ENCODE measurements at regions not wholly inside any gene's neighbourhood (a gene's known extent, or its start where the extent isn't known, plus 50 kb on each side); places are given as distances from the start of the nearest gene placed in this dataset.

DNA sequence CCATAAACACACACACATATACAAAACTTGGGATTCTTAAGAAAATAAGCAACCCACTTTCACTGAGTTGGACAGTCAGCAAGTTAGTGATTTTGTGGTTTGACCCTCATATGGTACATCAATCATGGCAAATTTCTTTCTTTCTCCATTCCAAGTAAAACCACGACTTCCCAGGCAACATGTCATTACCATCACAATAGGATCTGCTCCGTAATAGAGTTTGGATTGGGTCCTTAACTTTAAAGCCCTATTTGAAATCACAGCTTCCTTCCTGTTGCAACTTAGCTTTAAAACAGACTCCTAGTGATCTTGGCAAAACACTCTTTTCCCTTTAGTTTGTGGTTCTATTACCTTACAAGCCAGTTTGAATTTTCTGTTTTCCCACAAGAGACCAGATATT lies 483.6 kb downstream of the INHBA start:
- no peak overlapping the region for H3K4me2 ChIP-seq (ENCODE audit: low read length)
- TF ChIP-seq RAD21 (conservative IDR thresholded peaks at IDR 0.05) (no peak), EZH2 (IDR thresholded peaks at IDR 0.05; ENCODE audit: borderline replicate concordance, insufficient read depth, low read length, poor library complexity, severe bottlenecking) (no peak), EP300 (conservative IDR thresholded peaks at IDR 0.05; ENCODE audit: poor library complexity, severe bottlenecking) (no peak), SMC3 (conservative IDR thresholded peaks at IDR 0.05; ENCODE audit: poor library complexity) (no peak), POLR2AphosphoS5 (IDR thresholded peaks at IDR 0.05) (no peak), TAF1 (IDR thresholded peaks at IDR 0.05; ENCODE audit: low read depth) (no peak), MXI1 (conservative IDR thresholded peaks at IDR 0.05; ENCODE audit: poor library complexity, severe bottlenecking) (no peak)
- TF ChIP-seq, protein P1, sequence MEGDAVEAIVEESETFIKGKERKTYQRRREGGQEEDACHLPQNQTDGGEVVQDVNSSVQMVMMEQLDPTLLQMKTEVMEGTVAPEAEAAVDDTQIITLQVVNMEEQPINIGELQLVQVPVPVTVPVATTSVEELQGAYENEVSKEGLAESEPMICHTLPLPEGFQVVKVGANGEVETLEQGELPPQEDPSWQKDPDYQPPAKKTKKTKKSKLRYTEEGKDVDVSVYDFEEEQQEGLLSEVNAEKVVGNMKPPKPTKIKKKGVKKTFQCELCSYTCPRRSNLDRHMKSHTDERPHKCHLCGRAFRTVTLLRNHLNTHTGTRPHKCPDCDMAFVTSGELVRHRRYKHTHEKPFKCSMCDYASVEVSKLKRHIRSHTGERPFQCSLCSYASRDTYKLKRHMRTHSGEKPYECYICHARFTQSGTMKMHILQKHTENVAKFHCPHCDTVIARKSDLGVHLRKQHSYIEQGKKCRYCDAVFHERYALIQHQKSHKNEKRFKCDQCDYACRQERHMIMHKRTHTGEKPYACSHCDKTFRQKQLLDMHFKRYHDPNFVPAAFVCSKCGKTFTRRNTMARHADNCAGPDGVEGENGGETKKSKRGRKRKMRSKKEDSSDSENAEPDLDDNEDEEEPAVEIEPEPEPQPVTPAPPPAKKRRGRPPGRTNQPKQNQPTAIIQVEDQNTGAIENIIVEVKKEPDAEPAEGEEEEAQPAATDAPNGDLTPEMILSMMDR (IDR thresholded peaks at IDR 0.05; ENCODE audit: poor library complexity, severe bottlenecking): no peak
- TF ChIP-seq, protein P2, sequence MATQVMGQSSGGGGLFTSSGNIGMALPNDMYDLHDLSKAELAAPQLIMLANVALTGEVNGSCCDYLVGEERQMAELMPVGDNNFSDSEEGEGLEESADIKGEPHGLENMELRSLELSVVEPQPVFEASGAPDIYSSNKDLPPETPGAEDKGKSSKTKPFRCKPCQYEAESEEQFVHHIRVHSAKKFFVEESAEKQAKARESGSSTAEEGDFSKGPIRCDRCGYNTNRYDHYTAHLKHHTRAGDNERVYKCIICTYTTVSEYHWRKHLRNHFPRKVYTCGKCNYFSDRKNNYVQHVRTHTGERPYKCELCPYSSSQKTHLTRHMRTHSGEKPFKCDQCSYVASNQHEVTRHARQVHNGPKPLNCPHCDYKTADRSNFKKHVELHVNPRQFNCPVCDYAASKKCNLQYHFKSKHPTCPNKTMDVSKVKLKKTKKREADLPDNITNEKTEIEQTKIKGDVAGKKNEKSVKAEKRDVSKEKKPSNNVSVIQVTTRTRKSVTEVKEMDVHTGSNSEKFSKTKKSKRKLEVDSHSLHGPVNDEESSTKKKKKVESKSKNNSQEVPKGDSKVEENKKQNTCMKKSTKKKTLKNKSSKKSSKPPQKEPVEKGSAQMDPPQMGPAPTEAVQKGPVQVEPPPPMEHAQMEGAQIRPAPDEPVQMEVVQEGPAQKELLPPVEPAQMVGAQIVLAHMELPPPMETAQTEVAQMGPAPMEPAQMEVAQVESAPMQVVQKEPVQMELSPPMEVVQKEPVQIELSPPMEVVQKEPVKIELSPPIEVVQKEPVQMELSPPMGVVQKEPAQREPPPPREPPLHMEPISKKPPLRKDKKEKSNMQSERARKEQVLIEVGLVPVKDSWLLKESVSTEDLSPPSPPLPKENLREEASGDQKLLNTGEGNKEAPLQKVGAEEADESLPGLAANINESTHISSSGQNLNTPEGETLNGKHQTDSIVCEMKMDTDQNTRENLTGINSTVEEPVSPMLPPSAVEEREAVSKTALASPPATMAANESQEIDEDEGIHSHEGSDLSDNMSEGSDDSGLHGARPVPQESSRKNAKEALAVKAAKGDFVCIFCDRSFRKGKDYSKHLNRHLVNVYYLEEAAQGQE (IDR thresholded peaks at IDR 0.05; ENCODE audit: borderline replicate concordance): no peak

DNA sequence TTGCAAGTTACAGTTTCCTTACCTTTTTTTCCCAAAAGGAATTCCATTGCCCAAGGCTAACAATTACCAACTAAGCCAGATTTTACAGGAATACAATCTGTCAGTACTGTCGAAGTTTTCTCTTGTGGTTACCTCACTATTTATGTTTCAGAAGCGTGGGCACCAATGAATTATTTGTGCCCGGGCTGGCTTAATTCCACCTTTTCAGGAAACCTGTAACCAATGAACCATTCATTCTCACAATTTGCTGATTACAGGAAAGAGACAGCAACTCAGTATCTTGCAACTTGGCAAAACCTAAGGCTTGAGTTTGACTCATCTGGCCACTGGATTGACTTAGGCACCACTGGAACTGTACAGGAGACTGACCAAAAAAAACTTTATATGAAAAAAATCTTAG lies 485.6 kb downstream of the INHBA start:
- no peaks in the 10 kb centered on the region for H4K20me1 ChIP-seq (ENCODE audit: insufficient read depth)
- H3K9me2 ChIP-seq (ENCODE audit: insufficient read depth, low read length): no peaks in the 10 kb centered on the region
- H3K36me3 ChIP-seq (ENCODE audit: insufficient read depth, low read length): no peaks in the 10 kb centered on the region
- H3K4me3 ChIP-seq (ENCODE audit: low read length): no peak overlapping the region
- no peaks in the 10 kb centered on the region for H3K9me3 ChIP-seq (ENCODE audit: low read length)
- H3K27ac ChIP-seq (ENCODE audit: low read length): no peak overlapping the region
- TF ChIP-seq, protein P1 (IDR thresholded peaks at IDR 0.05; ENCODE audit: poor library complexity, severe bottlenecking): no peak
- TF ChIP-seq, protein P2 (IDR thresholded peaks at IDR 0.05; ENCODE audit: borderline replicate concordance): no peak
- TF ChIP-seq RAD21 (conservative IDR thresholded peaks at IDR 0.05) (no peak), TAF1 (IDR thresholded peaks at IDR 0.05; ENCODE audit: low read depth) (no peak), POLR2AphosphoS5 (IDR thresholded peaks at IDR 0.05) (no peak), SMC3 (conservative IDR thresholded peaks at IDR 0.05; ENCODE audit: poor library complexity) (no peak), MXI1 (conservative IDR thresholded peaks at IDR 0.05; ENCODE audit: poor library complexity, severe bottlenecking) (no peak), EZH2 (IDR thresholded peaks at IDR 0.05; ENCODE audit: borderline replicate concordance, insufficient read depth, low read length, poor library complexity, severe bottlenecking) (no peak), EP300 (conservative IDR thresholded peaks at IDR 0.05; ENCODE audit: poor library complexity, severe bottlenecking) (no peak)
- H3K79me2 ChIP-seq (replicated peaks; ENCODE audit: insufficient read depth, low read length): no peaks in the 10 kb centered on the region
- no peaks in the 10 kb centered on the region for H3F3A ChIP-seq (ENCODE audit: insufficient read depth, low read length, poor library complexity, severe bottlenecking)
- no peak overlapping the region for H2AFZ ChIP-seq (ENCODE audit: low read depth, low read length)
- no peak overlapping the region for H3K4me2 ChIP-seq (ENCODE audit: low read length)
- no peaks in the 10 kb centered on the region for H3K27me3 ChIP-seq (ENCODE audit: insufficient read depth, low read depth, low read length)
- no peak overlapping the region for H3K9ac ChIP-seq (ENCODE audit: low read length)

More for the DNA sequence above, 483.6 kb downstream of the INHBA start:
- Histone ChIP-seq H3K27me3 (ENCODE audit: insufficient read depth, low read depth, low read length) (no peaks in the 10 kb centered on the region), H3K27ac (ENCODE audit: low read length) (no peak overlapping the region), H2AFZ (ENCODE audit: low read depth, low read length) (no peak overlapping the region), H3K9me3 (ENCODE audit: low read length) (no peaks in the 10 kb centered on the region), H4K20me1 (ENCODE audit: insufficient read depth) (no peaks in the 10 kb centered on the region), H3K79me2 (replicated peaks; ENCODE audit: insufficient read depth, low read length) (no peaks in the 10 kb centered on the region), H3F3A (ENCODE audit: insufficient read depth, low read length, poor library complexity, severe bottlenecking) (no peaks in the 10 kb centered on the region), H3K9me2 (ENCODE audit: insufficient read depth, low read length) (no peaks in the 10 kb centered on the region), H3K9ac (ENCODE audit: low read length) (no peak overlapping the region), H3K36me3 (ENCODE audit: insufficient read depth, low read length) (no peaks in the 10 kb centered on the region), H3K4me3 (ENCODE audit: low read length) (no peak overlapping the region)

Measured in neural cell (in vitro differentiated cells).